ENCODE measurements at regions not wholly inside any gene's neighbourhood (a gene's known extent, or its start where the extent isn't known, plus 50 kb on each side); places are given as distances from the start of the nearest gene placed in this dataset.

DNA sequence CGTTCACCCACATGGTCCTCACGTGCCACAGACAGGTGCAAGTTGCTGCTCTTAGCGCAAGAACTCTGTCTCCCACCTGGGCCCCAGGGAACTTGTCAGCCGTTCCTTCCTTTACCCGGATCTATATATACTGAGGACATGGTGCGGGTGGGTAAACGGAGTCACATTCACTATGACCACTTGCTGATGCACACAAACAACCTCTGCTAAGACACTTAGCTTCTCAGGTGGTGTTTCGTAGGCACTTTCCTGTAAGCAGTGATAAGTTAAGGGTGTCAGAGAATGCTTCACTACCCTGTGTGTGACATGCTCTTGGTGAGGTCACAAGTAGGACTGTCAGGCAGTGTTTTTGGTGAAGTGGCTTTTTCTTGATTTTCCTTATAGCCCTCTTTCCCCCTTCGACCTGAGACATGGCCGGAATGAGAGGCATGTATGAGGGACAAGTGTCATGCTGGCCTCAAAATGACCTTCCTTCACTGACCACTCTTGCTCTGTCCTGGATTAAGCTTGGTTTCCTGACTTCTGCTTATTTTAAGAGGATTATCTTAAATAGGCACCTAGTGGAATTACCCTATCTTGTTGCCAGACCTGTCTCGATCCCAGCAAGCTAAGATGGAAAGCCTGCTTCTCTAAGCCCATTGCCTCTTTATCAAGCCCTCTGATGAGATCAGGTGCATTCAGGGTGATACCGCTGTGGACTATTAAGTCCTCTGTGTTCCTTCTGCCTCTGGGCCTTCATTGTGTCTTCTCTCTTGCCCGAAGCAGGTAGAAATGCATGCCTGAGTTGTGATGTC is 97.1 kb upstream of the CELF4 start:
- Histone ChIP-seq H3K9me3 (ENCODE audit: control insufficient read depth in 2 of 3, insufficient read depth in 1 of 3, low read length in 3 of 3) (no peaks in the 10 kb centered on the region), H3K4me3 (ENCODE audit: low read length in 3 of 3) (no peak overlapping the region), H3K4me1 (ENCODE audit: control insufficient read depth in 2 of 3, insufficient read depth in 2 of 3, low read depth in 1 of 3, low read length in 3 of 3) (no peaks in the 10 kb centered on the region), H3K27me3 (ENCODE audit: control insufficient read depth, insufficient read depth, low read length) (no peaks in the 10 kb centered on the region), H3K9ac (ENCODE audit: low read length in 3 of 3) (no peak overlapping the region), H3K36me3 (ENCODE audit: control insufficient read depth in 2 of 3, insufficient read depth in 3 of 3, low read length in 3 of 3) (no peaks in the 10 kb centered on the region), H3K27ac (ENCODE audit: low read depth in 2 of 2, low read length in 2 of 2) (no peak overlapping the region)
- FAIRE-seq (no peak), DNase-seq (no peak)
- intact Hi-C loops (cut with DNase I) = no loop called here
- TF ChIP-seq, protein P1, sequence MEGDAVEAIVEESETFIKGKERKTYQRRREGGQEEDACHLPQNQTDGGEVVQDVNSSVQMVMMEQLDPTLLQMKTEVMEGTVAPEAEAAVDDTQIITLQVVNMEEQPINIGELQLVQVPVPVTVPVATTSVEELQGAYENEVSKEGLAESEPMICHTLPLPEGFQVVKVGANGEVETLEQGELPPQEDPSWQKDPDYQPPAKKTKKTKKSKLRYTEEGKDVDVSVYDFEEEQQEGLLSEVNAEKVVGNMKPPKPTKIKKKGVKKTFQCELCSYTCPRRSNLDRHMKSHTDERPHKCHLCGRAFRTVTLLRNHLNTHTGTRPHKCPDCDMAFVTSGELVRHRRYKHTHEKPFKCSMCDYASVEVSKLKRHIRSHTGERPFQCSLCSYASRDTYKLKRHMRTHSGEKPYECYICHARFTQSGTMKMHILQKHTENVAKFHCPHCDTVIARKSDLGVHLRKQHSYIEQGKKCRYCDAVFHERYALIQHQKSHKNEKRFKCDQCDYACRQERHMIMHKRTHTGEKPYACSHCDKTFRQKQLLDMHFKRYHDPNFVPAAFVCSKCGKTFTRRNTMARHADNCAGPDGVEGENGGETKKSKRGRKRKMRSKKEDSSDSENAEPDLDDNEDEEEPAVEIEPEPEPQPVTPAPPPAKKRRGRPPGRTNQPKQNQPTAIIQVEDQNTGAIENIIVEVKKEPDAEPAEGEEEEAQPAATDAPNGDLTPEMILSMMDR (IDR thresholded peaks at IDR 0.05; ENCODE audit: borderline replicate concordance, extremely low read depth, insufficient read depth) = no peak

DNA sequence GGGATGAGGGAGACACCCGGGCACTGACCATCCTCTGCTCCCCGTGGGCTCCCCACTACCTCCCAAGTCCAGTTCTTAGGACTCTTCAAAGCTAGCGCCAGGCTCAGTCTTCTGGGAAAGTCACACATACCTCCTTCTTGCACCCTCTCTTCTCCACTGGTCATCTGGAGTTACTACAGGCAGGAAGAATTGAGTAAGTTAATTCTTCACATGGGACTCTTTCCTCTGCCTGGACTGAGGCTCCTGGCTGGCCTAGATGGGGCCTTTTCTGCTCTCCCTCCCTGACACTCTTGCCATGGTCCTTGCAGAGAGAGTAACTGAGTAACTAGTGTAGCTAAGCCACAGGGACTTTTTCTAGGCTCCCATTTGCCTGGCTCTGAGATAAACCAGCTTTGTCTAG is 96.5 kb upstream of the CELF4 start:
- TF ChIP-seq, protein P1 (IDR thresholded peaks at IDR 0.05; ENCODE audit: borderline replicate concordance, extremely low read depth, insufficient read depth) = no peak
- DNase-seq (no peak), FAIRE-seq (no peak)
- H3K36me3 ChIP-seq (ENCODE audit: control insufficient read depth in 2 of 3, insufficient read depth in 3 of 3, low read length in 3 of 3) = no peaks in the 10 kb centered on the region
- H3K27me3 ChIP-seq (ENCODE audit: control insufficient read depth, insufficient read depth, low read length) = no peaks in the 10 kb centered on the region
- no peak overlapping the region for H3K27ac ChIP-seq (ENCODE audit: low read depth in 2 of 2, low read length in 2 of 2)
- no peaks in the 10 kb centered on the region for H3K4me1 ChIP-seq (ENCODE audit: control insufficient read depth in 2 of 3, insufficient read depth in 2 of 3, low read depth in 1 of 3, low read length in 3 of 3)
- H3K4me3 ChIP-seq (ENCODE audit: low read length in 3 of 3) = no peak overlapping the region
- no peaks in the 10 kb centered on the region for H3K9me3 ChIP-seq (ENCODE audit: control insufficient read depth in 2 of 3, insufficient read depth in 1 of 3, low read length in 3 of 3)
- intact Hi-C loops (cut with DNase I) = no loop called here
- H3K9ac ChIP-seq (ENCODE audit: low read length in 3 of 3) = no peak overlapping the region

DNA sequence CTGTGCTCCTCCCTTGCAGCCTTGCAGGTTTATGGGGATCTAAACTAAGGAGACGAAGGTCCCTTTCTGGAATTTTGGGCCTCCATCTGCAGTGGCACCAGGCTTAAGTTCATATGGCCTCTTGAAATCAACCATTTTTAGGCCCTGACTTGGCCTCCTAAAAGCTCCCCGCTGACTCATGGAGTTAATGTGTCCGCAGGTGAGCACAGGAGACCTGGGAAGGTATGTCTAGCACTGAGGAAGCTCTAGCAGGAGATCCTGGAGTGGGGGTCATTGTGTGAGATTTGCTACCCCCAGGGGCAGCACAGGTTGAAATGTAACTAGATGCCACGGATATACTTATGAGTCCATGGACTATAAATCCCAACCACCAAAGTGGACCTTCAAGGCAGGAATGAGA is 95.9 kb upstream of the CELF4 start:
- H3K9ac ChIP-seq (ENCODE audit: low read length in 3 of 3) = no peak overlapping the region
- H3K27ac ChIP-seq (ENCODE audit: low read depth in 2 of 2, low read length in 2 of 2) = no peak overlapping the region
- no peak overlapping the region for H3K4me3 ChIP-seq (ENCODE audit: low read length in 3 of 3)
- DNase-seq (no peak), FAIRE-seq (no peak)
- TF ChIP-seq, protein P1 (IDR thresholded peaks at IDR 0.05; ENCODE audit: borderline replicate concordance, extremely low read depth, insufficient read depth) = no peak
- no peaks in the 10 kb centered on the region for H3K9me3 ChIP-seq (ENCODE audit: control insufficient read depth in 2 of 3, insufficient read depth in 1 of 3, low read length in 3 of 3)
- no peaks in the 10 kb centered on the region for H3K4me1 ChIP-seq (ENCODE audit: control insufficient read depth in 2 of 3, insufficient read depth in 2 of 3, low read depth in 1 of 3, low read length in 3 of 3)
- no peaks in the 10 kb centered on the region for H3K36me3 ChIP-seq (ENCODE audit: control insufficient read depth in 2 of 3, insufficient read depth in 3 of 3, low read length in 3 of 3)
- no peaks in the 10 kb centered on the region for H3K27me3 ChIP-seq (ENCODE audit: control insufficient read depth, insufficient read depth, low read length)
- intact Hi-C loops (cut with DNase I) = no loop called here

DNA sequence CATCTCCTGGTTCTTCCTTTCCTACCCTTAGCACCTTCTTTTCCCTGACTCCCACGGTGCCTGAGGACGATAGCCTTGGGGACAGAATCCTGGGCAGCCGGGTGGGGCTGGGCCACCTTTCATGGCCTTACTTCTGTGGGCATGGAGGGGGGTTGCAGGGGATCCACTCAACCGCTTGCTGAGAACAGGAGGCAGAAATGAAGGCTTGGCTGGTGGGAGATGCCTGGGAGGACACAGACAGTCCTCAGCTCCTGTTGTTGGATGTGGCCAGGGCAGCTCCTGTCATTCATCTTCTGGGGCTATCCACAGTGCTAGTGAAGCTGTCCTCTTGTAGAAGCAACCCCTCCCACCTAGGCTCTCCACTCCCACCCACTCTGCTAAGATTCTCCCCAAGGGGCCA is 95.5 kb upstream of the CELF4 start:
- no peak overlapping the region for H3K27ac ChIP-seq (ENCODE audit: low read depth in 2 of 2, low read length in 2 of 2)
- intact Hi-C loops (cut with DNase I) = no loop called here
- H3K36me3 ChIP-seq (ENCODE audit: control insufficient read depth in 2 of 3, insufficient read depth in 3 of 3, low read length in 3 of 3) = no peaks in the 10 kb centered on the region
- H3K9ac ChIP-seq (ENCODE audit: low read length in 3 of 3) = no peak overlapping the region
- H3K27me3 ChIP-seq (ENCODE audit: control insufficient read depth, insufficient read depth, low read length) = no peaks in the 10 kb centered on the region
- H3K4me3 ChIP-seq (ENCODE audit: low read length in 3 of 3) = no peak overlapping the region
- no peaks in the 10 kb centered on the region for H3K4me1 ChIP-seq (ENCODE audit: control insufficient read depth in 2 of 3, insufficient read depth in 2 of 3, low read depth in 1 of 3, low read length in 3 of 3)
- TF ChIP-seq, protein P1 (IDR thresholded peaks at IDR 0.05; ENCODE audit: borderline replicate concordance, extremely low read depth, insufficient read depth) = no peak
- FAIRE-seq = no peak
- no peak for DNase-seq
- no peaks in the 10 kb centered on the region for H3K9me3 ChIP-seq (ENCODE audit: control insufficient read depth in 2 of 3, insufficient read depth in 1 of 3, low read length in 3 of 3)
